ENCODE measurements at regions not wholly inside any gene's neighbourhood (a gene's known extent, or its start where the extent isn't known, plus 50 kb on each side); places are given as distances from the start of the nearest gene placed in this dataset.
"Not testable (repeated sequence)": the region's sequence is repeated elsewhere in the genome, so short reads cannot be mapped to it uniquely, and the experiment has no call there.

- Histone ChIP-seq H3K9me3 (no peaks in the 10 kb centered on the region), H3K4me3 (no peak overlapping the region), H3K27ac (no peak overlapping the region), H3K4me1 (peaks cover 0 to 31% (median 13%) of the 10 kb centered on the region in 4 donors), H3K27me3 (no peaks in the 10 kb centered on the region), H3K36me3 (no peaks in the 10 kb centered on the region)
- WGBS (ENCODE audit: insufficient coverage, low coverage, low lambda C conversion rate, missing lambda C conversion rate), result 20% methylated on average over 1 of the region's 1 CpG
- ATAC-seq, result no peak
- no peak for DNase-seq
- intact Hi-C loops (cut with DNase I), result no loop called here
- no peak for TF ChIP-seq POLR2A (IDR thresholded peaks at IDR 0.05)
- TF ChIP-seq, protein P1, sequence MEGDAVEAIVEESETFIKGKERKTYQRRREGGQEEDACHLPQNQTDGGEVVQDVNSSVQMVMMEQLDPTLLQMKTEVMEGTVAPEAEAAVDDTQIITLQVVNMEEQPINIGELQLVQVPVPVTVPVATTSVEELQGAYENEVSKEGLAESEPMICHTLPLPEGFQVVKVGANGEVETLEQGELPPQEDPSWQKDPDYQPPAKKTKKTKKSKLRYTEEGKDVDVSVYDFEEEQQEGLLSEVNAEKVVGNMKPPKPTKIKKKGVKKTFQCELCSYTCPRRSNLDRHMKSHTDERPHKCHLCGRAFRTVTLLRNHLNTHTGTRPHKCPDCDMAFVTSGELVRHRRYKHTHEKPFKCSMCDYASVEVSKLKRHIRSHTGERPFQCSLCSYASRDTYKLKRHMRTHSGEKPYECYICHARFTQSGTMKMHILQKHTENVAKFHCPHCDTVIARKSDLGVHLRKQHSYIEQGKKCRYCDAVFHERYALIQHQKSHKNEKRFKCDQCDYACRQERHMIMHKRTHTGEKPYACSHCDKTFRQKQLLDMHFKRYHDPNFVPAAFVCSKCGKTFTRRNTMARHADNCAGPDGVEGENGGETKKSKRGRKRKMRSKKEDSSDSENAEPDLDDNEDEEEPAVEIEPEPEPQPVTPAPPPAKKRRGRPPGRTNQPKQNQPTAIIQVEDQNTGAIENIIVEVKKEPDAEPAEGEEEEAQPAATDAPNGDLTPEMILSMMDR (IDR thresholded peaks at IDR 0.05), result no peak
Measured at GRCh38 chr7:108650467-108650866, 80.8 kb downstream of the DNAJB9 start.

DNA sequence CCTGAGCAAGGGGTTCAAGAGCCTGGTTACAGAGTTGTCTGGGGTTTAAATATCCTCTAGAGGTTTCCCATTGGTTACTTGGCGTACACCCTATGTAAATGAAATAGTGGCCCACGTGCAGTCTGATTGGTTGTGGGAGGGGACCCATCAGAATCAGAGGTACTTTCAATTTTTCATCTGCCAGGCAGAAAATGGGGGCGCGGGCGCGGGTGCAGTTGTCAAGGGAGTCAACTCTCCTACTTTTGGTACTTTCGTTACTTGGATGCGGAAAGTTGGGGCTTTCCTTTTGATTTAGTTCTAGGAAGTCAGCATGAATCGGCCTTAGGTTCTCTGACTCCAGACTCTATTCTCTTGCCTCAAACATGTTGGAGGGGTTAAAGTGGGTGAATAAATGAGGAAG, 83.2 kb downstream of the DNAJB9 start:
- Histone ChIP-seq H3K27ac (peak overlapping the region in 2 of 3 donors; percentile 37 to 80), H3K4me1 (peaks cover 0 to 31% (median 13%) of the 10 kb centered on the region in 4 donors), H3K9me3 (no peaks in the 10 kb centered on the region), H3K36me3 (no peaks in the 10 kb centered on the region), H3K4me3 (no peak overlapping the region), H3K27me3 (no peaks in the 10 kb centered on the region)
- 98% methylated on average over 8 of the region's 9 CpGs for WGBS (ENCODE audit: insufficient coverage, low coverage, low lambda C conversion rate, missing lambda C conversion rate)
- intact Hi-C loops (cut with DNase I), result no loop called here
- ATAC-seq, result no peak
- DNase-seq, result no peak
- TF ChIP-seq, protein P1 (IDR thresholded peaks at IDR 0.05), result no peak
- TF ChIP-seq POLR2A (IDR thresholded peaks at IDR 0.05), result no peak

DNA sequence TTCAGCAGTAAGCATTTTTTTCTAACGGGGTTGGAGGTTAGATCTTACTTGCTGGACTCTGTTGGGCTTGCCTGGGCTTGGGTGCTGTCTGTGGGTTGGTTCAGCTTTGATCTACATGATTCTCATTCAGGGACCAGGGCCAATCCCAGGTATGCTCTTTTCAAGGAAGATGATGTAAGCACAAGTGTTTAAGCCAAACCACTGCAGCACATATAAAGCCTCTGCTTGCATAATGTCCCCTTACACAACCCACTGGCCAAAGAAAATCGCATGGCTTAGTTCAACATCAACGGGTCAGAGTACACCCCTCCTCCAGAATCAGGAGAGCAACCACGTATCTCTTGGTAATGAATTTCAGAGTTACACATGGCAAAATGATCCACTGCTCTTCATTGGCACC, 83.9 kb downstream of the DNAJB9 start:
- H3K27me3 ChIP-seq, result no peaks in the 10 kb centered on the region
- peak overlapping the region in 2 of 3 donors; percentile 80 to 81 for H3K27ac ChIP-seq
- H3K4me1 ChIP-seq, result peaks cover 0 to 31% (median 13%) of the 10 kb centered on the region in 4 donors
- no peak overlapping the region for H3K4me3 ChIP-seq
- TF ChIP-seq POLR2A (IDR thresholded peaks at IDR 0.05), result no peak
- TF ChIP-seq, protein P1 (IDR thresholded peaks at IDR 0.05), result no peak
- intact Hi-C loops (cut with DNase I), result no loop called here
- WGBS (ENCODE audit: insufficient coverage, low coverage, low lambda C conversion rate, missing lambda C conversion rate), result 6% methylated on average over 3 of the region's 4 CpGs
- peak; percentile 93 to 98 (median 95) for ATAC-seq
- DNase-seq, result peak; percentile 39 to 88 (median 62)
- H3K36me3 ChIP-seq, result no peaks in the 10 kb centered on the region
- H3K9me3 ChIP-seq, result no peaks in the 10 kb centered on the region

GRCh38 chr7:108657140-108657726, 87.6 kb downstream of the DNAJB9 start:
- H3K27me3 ChIP-seq; intact Hi-C loops (cut with DNase I); H3K9me3 ChIP-seq; H3K36me3 ChIP-seq; DNase-seq; H3K27ac ChIP-seq; H3K4me3 ChIP-seq; ATAC-seq: not testable (repeated sequence)
- peaks cover 0 to 23% (median 6%) of the 10 kb centered on the region in 4 donors for H3K4me1 ChIP-seq
- WGBS (ENCODE audit: insufficient coverage, low coverage, low lambda C conversion rate, missing lambda C conversion rate), result no CpG with 5 or more reads among the region's 37 CpGs

DNA sequence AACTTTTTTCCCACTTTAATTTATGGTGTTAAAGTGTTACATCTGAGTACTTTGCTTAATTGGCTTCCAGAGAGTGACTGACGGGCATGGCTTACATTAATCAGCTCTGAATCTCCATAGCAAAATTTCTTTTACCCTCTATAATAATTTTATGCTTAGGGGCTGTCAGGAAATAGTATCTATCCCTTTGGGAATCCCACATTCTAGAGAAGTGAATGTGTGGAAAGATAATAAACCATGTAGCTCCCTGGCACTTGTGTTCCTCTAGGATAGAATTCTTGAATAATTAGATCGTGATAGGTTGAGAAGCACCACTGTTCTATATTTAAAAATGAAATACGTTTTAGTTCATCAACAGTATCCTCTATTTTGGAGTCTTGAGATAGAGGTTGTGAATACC, 89.6 kb downstream of the DNAJB9 start:
- intact Hi-C loops (cut with DNase I), result no loop called here
- TF ChIP-seq, protein P1 (IDR thresholded peaks at IDR 0.05), result no peak
- no peak for TF ChIP-seq POLR2A (IDR thresholded peaks at IDR 0.05)
- H3K4me3 ChIP-seq, result no peak overlapping the region
- H3K27ac ChIP-seq, result no peak overlapping the region
- no peaks in the 10 kb centered on the region for H3K27me3 ChIP-seq
- 58% methylated on average over 3 of the region's 3 CpGs for WGBS (ENCODE audit: insufficient coverage, low coverage, low lambda C conversion rate, missing lambda C conversion rate)
- no peaks in the 10 kb centered on the region for H3K9me3 ChIP-seq
- H3K4me1 ChIP-seq, result peaks cover 0 to 11% (median under 1%) of the 10 kb centered on the region in 4 donors
- ATAC-seq, result no peak
- DNase-seq, result no peak
- H3K36me3 ChIP-seq, result no peaks in the 10 kb centered on the region

All from right lobe of liver (tissue), 6 donors.